Endothelial cell (in vitro differentiated cells): ENCODE measurements at regions not wholly inside any gene's neighbourhood (a gene's known extent, or its start where the extent isn't known, plus 50 kb on each side); places are given as distances from the start of the nearest gene placed in this dataset.
"Not testable (repeated sequence)": the region's sequence is repeated elsewhere in the genome, so short reads cannot be mapped to it uniquely, and the experiment has no call there.

Experiments used
- DNase-seq: peaks from one replicate; pipeline ENCODE4 v3.0.0; 2021; ENCODE audit warnings: low spot score
- H3K27ac Mint-ChIP-seq: one replicate; pipeline ENCODE4 v1.8.0; 2021; ENCODE audit warnings: mixed read lengths, inconsistent platforms; ENCODE audit not compliant: unreplicated experiment
- H3K27me3 Mint-ChIP-seq: one replicate; pipeline ENCODE4 v1.8.0; 2021; ENCODE audit warnings: mild to moderate bottlenecking, moderate library complexity, mixed read lengths, inconsistent platforms; ENCODE audit not compliant: unreplicated experiment
- H3K36me3 Mint-ChIP-seq: one replicate; pipeline ENCODE4 v1.8.0; 2021; ENCODE audit warnings: mild to moderate bottlenecking, low read depth, mixed read lengths, inconsistent platforms; ENCODE audit not compliant: unreplicated experiment
- H3K4me1 Mint-ChIP-seq: one replicate; pipeline ENCODE4 v1.8.0; 2021; ENCODE audit warnings: mild to moderate bottlenecking, mixed read lengths, inconsistent platforms; ENCODE audit not compliant: unreplicated experiment
- H3K4me3 Mint-ChIP-seq: one replicate; pipeline ENCODE4 v1.8.0; 2021; ENCODE audit warnings: mild to moderate bottlenecking, mixed read lengths, inconsistent platforms; ENCODE audit not compliant: unreplicated experiment
- H3K9me3 Mint-ChIP-seq: one replicate; pipeline ENCODE4 v1.8.0; 2021; ENCODE audit warnings: mixed read lengths, inconsistent platforms; ENCODE audit not compliant: unreplicated experiment

DNA sequence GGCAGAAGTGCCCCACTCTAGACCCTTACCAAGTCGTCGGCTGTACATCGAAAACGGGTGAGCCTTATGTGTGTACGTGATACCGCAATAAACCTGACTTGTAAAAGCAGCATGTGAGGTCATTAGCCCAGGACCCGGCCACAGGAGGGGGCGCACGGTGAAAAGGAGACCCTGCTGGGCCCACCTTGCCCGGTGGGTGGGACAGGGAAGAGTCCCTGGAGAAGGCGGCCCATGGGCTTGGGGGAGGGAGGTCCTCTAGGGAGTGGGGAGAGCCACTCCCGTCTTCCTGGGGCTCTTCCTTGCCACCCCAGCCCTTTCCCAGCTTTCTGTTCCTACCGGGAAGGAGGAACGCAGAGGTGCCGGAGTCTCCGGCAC lies 188.8 kb downstream of the NPIPB11 start:
- not testable (repeated sequence) for H3K9me3 Mint-ChIP-seq, H3K36me3 Mint-ChIP-seq, DNase-seq, H3K4me3 Mint-ChIP-seq, H3K4me1 Mint-ChIP-seq, H3K27ac Mint-ChIP-seq, H3K27me3 Mint-ChIP-seq

DNA sequence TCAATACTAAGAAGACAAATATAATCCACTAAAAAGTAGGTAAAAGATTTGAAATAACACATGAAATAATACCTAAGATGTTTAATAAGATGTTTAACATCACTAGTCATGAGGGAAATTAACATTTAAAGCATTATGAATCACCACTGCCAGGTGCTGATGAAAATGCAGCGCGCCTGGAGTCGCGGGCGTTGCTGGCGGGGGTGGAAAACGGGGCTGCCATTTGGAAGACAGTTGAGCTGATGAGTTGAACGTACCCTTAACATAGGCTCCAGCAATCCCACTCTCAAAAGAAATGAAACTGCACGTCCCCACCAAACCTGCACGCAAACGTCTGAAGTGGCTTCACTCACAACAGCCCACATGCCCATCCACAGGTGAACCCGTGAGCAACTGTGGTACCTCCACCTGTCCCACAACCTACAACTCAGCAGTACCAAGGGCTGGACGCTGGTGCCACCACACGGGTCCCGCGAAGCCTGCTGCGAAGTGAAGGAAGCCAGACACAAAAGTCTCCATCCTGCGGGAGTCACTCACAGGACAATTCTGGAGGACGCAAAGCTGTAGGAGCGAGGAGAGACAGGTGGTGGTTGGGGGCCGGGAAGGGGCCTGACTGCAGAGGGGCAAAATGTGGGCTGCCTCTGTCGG lies 189.3 kb downstream of the NPIPB11 start:
- H3K4me1 Mint-ChIP-seq, H3K36me3 Mint-ChIP-seq, H3K4me3 Mint-ChIP-seq, DNase-seq, H3K9me3 Mint-ChIP-seq, H3K27me3 Mint-ChIP-seq, H3K27ac Mint-ChIP-seq: not testable (repeated sequence)

DNA sequence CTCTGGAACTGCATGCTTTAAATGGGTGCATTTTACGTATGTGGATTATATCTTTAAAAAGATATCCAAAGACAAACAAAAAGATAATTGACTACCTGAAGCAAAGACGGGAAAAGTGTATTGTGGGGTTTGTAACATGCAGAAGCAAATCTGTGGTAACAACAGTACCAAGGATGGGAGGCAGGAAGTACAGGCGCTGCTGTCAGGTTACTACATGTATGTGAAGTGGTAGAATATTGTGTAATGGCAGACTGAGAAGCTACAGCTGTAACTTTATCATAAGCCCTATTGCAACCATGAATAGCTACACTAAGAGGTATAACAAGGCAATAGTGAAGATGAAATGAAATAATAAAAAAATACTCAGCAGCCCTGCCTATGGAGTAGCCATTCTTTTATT lies 192.7 kb downstream of the NPIPB11 start:
- not testable (repeated sequence) for H3K4me1 Mint-ChIP-seq, H3K9me3 Mint-ChIP-seq, H3K36me3 Mint-ChIP-seq, DNase-seq, H3K4me3 Mint-ChIP-seq, H3K27me3 Mint-ChIP-seq, H3K27ac Mint-ChIP-seq

DNA sequence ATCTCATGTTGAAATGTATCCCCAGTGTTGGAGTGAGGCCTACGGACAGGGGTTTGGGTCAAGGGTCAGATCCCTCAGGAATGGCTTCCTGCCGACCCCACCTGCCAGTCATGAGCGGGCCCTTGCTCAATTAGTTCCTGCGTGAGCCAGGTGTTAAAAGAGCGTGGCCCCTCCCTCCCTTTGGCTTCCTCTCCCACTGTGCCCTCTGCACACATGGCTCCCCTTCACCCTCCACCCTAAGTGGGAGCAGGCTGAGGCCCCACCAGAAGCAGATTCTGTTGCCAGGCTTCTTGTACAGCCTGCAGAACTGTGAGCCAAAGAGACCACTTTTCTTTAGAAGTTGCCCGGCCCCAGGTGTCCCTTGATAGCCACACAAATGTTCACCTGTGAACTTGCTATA lies 193.3 kb downstream of the NPIPB11 start:
- H3K9me3 Mint-ChIP-seq, DNase-seq, H3K4me1 Mint-ChIP-seq, H3K27me3 Mint-ChIP-seq, H3K4me3 Mint-ChIP-seq, H3K27ac Mint-ChIP-seq, H3K36me3 Mint-ChIP-seq: not testable (repeated sequence)

DNA sequence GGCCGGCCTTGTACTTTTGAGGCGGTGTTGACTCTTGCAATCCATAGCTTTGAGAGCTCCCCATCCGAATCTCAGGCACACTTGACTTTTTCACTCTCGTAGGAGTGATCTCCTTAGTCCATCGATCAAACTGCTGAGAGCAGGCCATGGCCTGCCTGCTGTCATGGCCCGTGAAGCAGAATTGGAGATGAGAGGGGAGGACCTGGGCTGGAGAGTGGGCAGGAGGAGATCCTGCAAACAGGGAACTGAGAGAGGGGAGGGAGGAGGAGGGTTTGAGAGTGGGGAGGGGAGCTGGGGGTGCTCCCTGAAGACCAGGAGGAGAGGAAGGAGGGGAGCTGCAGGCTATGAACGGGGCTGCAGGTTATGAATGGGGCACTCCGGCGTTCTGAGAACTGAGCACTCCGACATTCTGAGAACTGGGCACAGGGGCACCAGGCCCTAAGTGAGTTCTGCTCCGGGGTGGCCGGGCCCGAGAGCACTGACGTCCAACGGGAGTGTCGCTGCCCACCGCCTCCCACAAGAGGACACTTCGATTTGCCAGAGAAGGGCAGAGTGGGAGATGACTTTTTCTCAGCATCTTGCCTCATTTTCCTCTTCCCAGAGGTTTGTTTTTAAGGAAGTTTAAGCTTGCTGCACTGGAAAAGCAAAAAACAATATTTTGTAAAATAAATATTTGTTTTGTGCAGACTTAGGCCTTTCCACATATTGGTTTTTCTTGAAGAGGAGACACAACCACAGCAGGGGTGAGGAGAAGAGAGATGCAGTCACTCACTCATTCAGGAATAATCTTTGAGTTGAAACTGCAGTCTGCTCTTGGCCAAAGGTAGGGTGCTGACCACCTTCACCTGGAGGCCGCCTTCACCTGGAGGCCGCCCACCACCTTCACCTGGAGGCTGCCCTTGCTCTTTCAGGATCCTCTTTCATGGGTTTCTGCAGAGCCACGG lies 194.2 kb downstream of the NPIPB11 start:
- H3K9me3 Mint-ChIP-seq, H3K36me3 Mint-ChIP-seq, H3K4me3 Mint-ChIP-seq, H3K27me3 Mint-ChIP-seq, H3K27ac Mint-ChIP-seq, DNase-seq, H3K4me1 Mint-ChIP-seq: not testable (repeated sequence)

DNA sequence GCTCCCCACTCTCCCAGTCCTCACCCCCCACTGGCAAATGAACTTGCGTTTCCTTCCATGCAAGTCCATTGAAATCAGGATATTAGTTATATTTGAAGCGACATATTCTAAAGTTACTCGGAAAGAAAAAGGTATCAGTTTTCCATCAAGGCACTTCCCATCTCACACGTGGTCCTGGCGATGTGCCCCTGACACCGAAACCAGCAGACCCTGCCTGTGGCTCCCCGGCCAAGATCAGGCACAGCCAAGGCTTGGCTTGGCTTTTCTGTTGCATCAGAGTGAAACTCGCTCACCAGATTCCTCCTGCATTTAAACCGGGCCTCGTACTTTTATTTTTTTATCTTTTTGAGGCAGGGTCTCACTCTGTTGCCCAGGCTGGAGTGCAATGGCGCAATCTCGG lies 195.1 kb downstream of the NPIPB11 start:
- H3K4me3 Mint-ChIP-seq, H3K36me3 Mint-ChIP-seq, H3K27me3 Mint-ChIP-seq, H3K9me3 Mint-ChIP-seq, H3K4me1 Mint-ChIP-seq, H3K27ac Mint-ChIP-seq, DNase-seq: not testable (repeated sequence)

DNA sequence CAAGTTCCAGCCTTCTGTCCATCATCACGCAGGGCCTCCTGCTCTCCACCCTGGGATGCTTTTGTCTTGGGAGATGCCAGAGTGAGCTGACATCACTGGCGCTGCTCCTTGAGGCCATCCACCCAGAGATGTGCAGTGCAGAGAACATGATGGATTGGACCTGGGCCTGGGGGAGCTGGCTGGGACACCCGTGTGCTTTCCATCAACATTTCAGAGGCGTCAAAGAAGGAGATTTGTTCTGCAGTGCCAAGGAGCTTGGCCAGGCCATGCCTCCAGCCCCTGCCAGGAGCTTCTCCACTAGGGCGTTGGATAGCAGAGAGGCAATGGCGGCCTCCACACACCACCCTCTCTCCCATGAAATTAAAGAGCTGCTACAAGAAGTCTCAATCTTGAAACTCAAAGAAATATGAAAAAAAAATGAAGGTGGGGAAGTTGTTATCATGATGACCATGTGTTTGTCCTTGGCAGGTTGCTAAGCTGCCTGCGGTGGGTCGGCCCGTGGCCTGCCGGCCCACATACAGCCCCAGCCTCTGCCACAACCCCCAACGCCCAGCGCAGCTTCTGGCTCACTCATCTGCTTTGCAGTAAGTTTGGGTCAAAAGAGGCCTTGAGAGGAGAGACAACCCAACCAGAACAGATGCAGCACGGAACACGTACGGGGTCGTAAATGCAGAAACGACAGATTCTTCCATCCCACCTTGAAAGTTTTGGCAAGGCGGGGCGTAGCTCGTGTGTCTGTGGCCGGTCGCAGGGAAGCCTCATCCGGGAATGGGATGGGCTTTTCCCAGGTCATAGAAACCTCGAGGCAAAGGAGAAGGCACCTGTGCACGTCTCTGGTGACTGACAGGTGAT lies 196.0 kb downstream of the NPIPB11 start:
- H3K36me3 Mint-ChIP-seq, DNase-seq, H3K27ac Mint-ChIP-seq, H3K4me1 Mint-ChIP-seq, H3K4me3 Mint-ChIP-seq, H3K27me3 Mint-ChIP-seq, H3K9me3 Mint-ChIP-seq: not testable (repeated sequence)

DNA sequence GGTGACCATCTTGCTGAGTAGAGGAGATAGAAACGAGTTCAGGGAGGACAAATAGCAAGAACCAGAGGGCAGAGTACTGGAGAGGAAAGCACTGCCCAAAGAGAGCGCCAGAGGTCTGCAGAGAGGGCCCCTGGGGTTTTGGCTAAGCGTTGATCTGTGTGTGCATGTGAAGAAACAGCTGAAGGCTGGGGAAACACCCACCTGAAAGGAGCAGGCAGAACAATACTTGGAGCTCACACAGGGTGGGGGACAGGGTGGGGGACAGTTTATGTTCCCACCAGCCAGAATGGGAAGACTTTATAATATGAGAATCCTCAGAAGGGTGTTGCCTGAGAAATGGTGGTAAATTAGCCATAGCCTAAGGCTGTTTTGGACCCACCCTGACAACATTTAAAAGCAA lies 200.4 kb downstream of the NPIPB11 start:
- not testable (repeated sequence) for H3K4me1 Mint-ChIP-seq, H3K9me3 Mint-ChIP-seq

DNA sequence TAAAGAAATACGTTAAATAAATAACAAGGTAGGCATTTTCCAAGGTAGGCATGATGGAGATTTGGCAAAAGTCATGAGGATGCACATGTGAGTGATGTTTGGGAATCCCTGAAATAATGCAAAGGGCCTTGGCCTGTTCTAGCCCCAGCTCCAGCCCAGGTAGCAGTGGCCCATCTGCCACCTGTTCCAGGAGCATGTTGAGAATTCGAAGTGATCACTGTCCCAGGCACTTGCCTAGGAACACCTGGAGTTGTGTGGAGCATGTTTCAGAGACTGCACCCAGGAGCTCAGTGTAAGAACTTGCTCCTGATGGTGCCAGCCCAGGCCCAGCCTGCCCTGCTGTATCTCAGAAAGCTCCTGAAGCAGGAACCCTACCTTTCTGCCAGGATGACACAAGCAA lies 201.4 kb downstream of the NPIPB11 start:
- not testable (repeated sequence) for H3K27me3 Mint-ChIP-seq, DNase-seq, H3K9me3 Mint-ChIP-seq, H3K4me3 Mint-ChIP-seq, H3K36me3 Mint-ChIP-seq, H3K27ac Mint-ChIP-seq, H3K4me1 Mint-ChIP-seq

More for the DNA sequence above, 200.4 kb downstream of the NPIPB11 start:
- not testable (repeated sequence) for H3K36me3 Mint-ChIP-seq, H3K27ac Mint-ChIP-seq, H3K27me3 Mint-ChIP-seq, DNase-seq, H3K4me3 Mint-ChIP-seq
